CD4-positive, alpha-beta T cell (primary cell): ENCODE measurements at regions not wholly inside any gene's neighbourhood (a gene's known extent, or its start where the extent isn't known, plus 50 kb on each side); places are given as distances from the start of the nearest gene placed in this dataset.

ENCODE experiments used
- ATAC-seq: fragments of 200-7000 bp; cut with Tn5 transposase; one replicate; pipeline ENCODE4 v1.10.0; 2022; ENCODE audit warnings: mild to moderate bottlenecking; ENCODE audit not compliant: poor library complexity
- CTCF ChIA-PET: fragments of 350-600 bp; sonication (Branson Sonifier 250); formaldehyde crosslinking; loops from one replicate; lab custom pipeline; 2021; ENCODE audit warnings: antibody characterized with exemption, inconsistent platforms; lab: Charles Lee
- POLR2A ChIA-PET: fragments of 350-600 bp; sonication (Branson Sonifier 250); formaldehyde crosslinking; loops from one replicate; lab custom pipeline; 2021; ENCODE audit warnings: antibody characterized with exemption, inconsistent platforms; lab: Charles Lee
- DNase-seq, 14 experiments: peaks; one replicate each; pipeline ENCODE4 v3.0.0-alpha.2; 2013 to 2020; ENCODE audit warnings: mixed read lengths in 2 of 14
- H3K27ac ChIP-seq, 2 donors: one replicate each; pipeline versions ENCODE4 v1.5.1 to v1.7.0; 2013; ENCODE audit warnings: low read length in 2 of 2, low read depth in 1 of 2, mild to moderate bottlenecking in 1 of 2
- H3K27me3 ChIP-seq, 2 experiments: 1 replicate in 1 of 2; 2 replicates in 1 of 2; pipeline versions ENCODE4 v1.6.1 to v1.7.0; 2013; ENCODE audit warnings: low read length in 2 of 2, control low read depth in 1 of 2, mild to moderate bottlenecking in 1 of 2, moderate library complexity in 1 of 2; ENCODE audit not compliant: insufficient read depth in 2 of 2, control insufficient read depth in 1 of 2
- H3K36me3 ChIP-seq: one replicate; pipeline ENCODE4 v1.6.1; 2013; ENCODE audit warnings: low read length, control low read depth; ENCODE audit not compliant: insufficient read depth
- H3K4me1 ChIP-seq: one replicate; pipeline ENCODE4 v1.6.1; 2013; ENCODE audit warnings: low read length, control low read depth; ENCODE audit not compliant: insufficient read depth
- H3K4me3 ChIP-seq: one replicate; pipeline ENCODE4 v1.5.1; 2013; ENCODE audit warnings: mild to moderate bottlenecking, low read length, moderate library complexity
- H3K9me3 ChIP-seq, 2 experiments: 1 replicate in 1 of 2; 2 replicates in 1 of 2; pipeline versions ENCODE4 v1.6.1 to v1.7.0; 2013; ENCODE audit warnings: low read length in 2 of 2, mild to moderate bottlenecking in 2 of 2, control low read depth in 1 of 2, moderate library complexity in 1 of 2; ENCODE audit not compliant: control insufficient read depth in 1 of 2, insufficient read depth in 1 of 2
- H3K27ac Mint-ChIP-seq: one replicate; pipeline ENCODE4 v1.8.0; 2020; ENCODE audit warnings: mixed read lengths
- H3K27me3 Mint-ChIP-seq: one replicate; pipeline ENCODE4 v1.8.0; 2021; ENCODE audit warnings: mixed read lengths
- H3K36me3 Mint-ChIP-seq: one replicate; pipeline ENCODE4 v1.8.0; 2021; ENCODE audit warnings: low read depth, mixed read lengths
- H3K4me1 Mint-ChIP-seq: one replicate; pipeline ENCODE4 v1.8.0; 2021; ENCODE audit warnings: low read depth, mixed read lengths
- H3K4me3 Mint-ChIP-seq: one replicate; pipeline ENCODE4 v1.8.0; 2020; ENCODE audit warnings: mild to moderate bottlenecking, mixed read lengths
- H3K9me3 Mint-ChIP-seq: one replicate; pipeline ENCODE4 v1.8.0; 2020; ENCODE audit warnings: mixed read lengths
- CTCF ChIP-seq: fragments of 200-600 bp; IDR thresholded peaks from one replicate; pipeline ENCODE4 v1.8.0; 2022; ENCODE audit warnings: antibody characterized with exemption, mild to moderate bottlenecking
- intact Hi-C, 2 experiments: fragments of 100-400 bp; cut with DNase I in 1 of 2; cut with micrococcal nuclease in 1 of 2; formaldehyde crosslinking; loops; one replicate each; pipeline versions ENCODE4 v1.15.1 to v1.9.0; 2023 to 2025; cut with DNase I, micrococcal nuclease

GRCh38 chr4:175070444-175070843 lies 152.3 kb downstream of the ADAM29 start:
- no peaks in the 10 kb centered on the region for H3K36me3 ChIP-seq
- H3K4me1 Mint-ChIP-seq = no peaks in the 10 kb centered on the region
- no peak overlapping the region for H3K4me3 Mint-ChIP-seq
- H3K36me3 Mint-ChIP-seq = no peaks in the 10 kb centered on the region
- H3K27ac Mint-ChIP-seq = no peak overlapping the region
- DNase-seq (no peak), ATAC-seq (no peak)
- H3K27ac ChIP-seq = no peak overlapping the region
- H3K9me3 ChIP-seq = no peaks in the 10 kb centered on the region
- intact Hi-C loops = no loop called here
- no peak overlapping the region for H3K4me3 ChIP-seq
- H3K4me1 ChIP-seq = no peaks in the 10 kb centered on the region
- no peak for TF ChIP-seq CTCF
- H3K27me3 Mint-ChIP-seq = no peaks in the 10 kb centered on the region
- no peaks in the 10 kb centered on the region for H3K27me3 ChIP-seq
- H3K9me3 Mint-ChIP-seq = peaks cover 8% of the 10 kb centered on the region
- CTCF ChIA-PET = interaction anchor here (0.7 kb wide), 1 partner anchor 610 kb away, joined by 3 read pairs; no protein-coding TSS in a partner anchor
- POLR2A ChIA-PET = no interaction called here

- no peak for TF ChIP-seq CTCF
- ChIA-PET POLR2A (no interaction called here), CTCF (interaction anchor here (0.7 kb wide), 1 partner anchor 610 kb away, joined by 3 read pairs; no protein-coding TSS in a partner anchor)
- no peaks in the 10 kb centered on the region for H3K9me3 ChIP-seq
- intact Hi-C loops = no loop called here
- Mint-ChIP-seq H3K36me3 (no peaks in the 10 kb centered on the region), H3K4me3 (no peak overlapping the region), H3K27ac (no peak overlapping the region), H3K4me1 (no peaks in the 10 kb centered on the region), H3K9me3 (peaks cover 8% of the 10 kb centered on the region), H3K27me3 (no peaks in the 10 kb centered on the region)
- ATAC-seq (no peak), DNase-seq (no peak)
- H3K4me3 ChIP-seq = no peak overlapping the region
- no peak overlapping the region for H3K27ac ChIP-seq
- no peaks in the 10 kb centered on the region for H3K36me3 ChIP-seq
- H3K27me3 ChIP-seq = no peaks in the 10 kb centered on the region
- H3K4me1 ChIP-seq = no peaks in the 10 kb centered on the region
These were observed 153.0 kb downstream of the ADAM29 start for GRCh38 chr4:175071123-175071522.

GRCh38 chr4:175087145-175087544 lies 169.0 kb downstream of the ADAM29 start:
- Mint-ChIP-seq H3K27ac (no peak overlapping the region), H3K4me3 (no peak overlapping the region), H3K27me3 (no peaks in the 10 kb centered on the region), H3K4me1 (no peaks in the 10 kb centered on the region), H3K9me3 (peaks cover 3% of the 10 kb centered on the region), H3K36me3 (no peaks in the 10 kb centered on the region)
- Histone ChIP-seq H3K27ac (no peak overlapping the region), H3K27me3 (no peaks in the 10 kb centered on the region), H3K4me1 (no peaks in the 10 kb centered on the region), H3K36me3 (no peaks in the 10 kb centered on the region), H3K4me3 (no peak overlapping the region), H3K9me3 (peaks cover 0 to 5% of the 10 kb centered on the region in 2 experiments)
- DNase-seq (no peak), ATAC-seq (no peak)
- intact Hi-C loops = no loop called here
- no peak for TF ChIP-seq CTCF
- ChIA-PET CTCF (no interaction called here), POLR2A (no interaction called here)
